ENCODE measurements at regions not wholly inside any gene's neighbourhood (a gene's known extent, or its start where the extent isn't known, plus 50 kb on each side); places are given as distances from the start of the nearest gene placed in this dataset.

DNA sequence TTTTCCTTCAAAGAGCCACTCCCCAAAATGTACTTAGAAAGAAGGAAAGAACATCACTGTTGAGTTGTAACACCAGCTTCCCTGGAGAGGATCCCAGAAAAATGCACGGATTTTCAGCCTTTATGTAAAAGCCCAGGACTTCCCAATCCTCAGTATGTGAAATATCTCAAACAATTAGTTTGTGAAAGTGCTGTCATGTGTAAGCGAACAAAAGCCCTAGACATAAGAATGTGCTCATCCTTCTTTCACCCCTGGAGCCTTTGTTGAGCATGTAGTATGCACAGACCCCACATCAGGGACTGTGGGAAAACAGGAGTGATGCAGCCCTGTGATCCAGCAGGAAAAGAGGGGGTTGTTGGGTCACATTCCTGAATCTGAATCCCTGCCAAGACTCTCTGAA is 441.4 kb upstream of the ZNF507 start:
- H3K9me2 ChIP-seq (ENCODE audit: insufficient read depth, low read length), result no peaks in the 10 kb centered on the region
- no peak overlapping the region for H3K4me3 ChIP-seq (ENCODE audit: low read depth, low read length, poor library complexity, severe bottlenecking)
- no peak overlapping the region for H3K4me2 ChIP-seq (ENCODE audit: low read length)
- intact Hi-C loops (cut with micrococcal nuclease; ENCODE audit: unreplicated experiment), result no loop called here
- POLR2A ChIA-PET, result no interaction called here
- H3K79me2 ChIP-seq (ENCODE audit: insufficient read depth, low read depth, low read length), result no peaks in the 10 kb centered on the region
- H4K20me1 ChIP-seq (ENCODE audit: insufficient read depth, low read length), result no peaks in the 10 kb centered on the region
- H3K36me3 ChIP-seq (ENCODE audit: insufficient read depth, low read length), result no peaks in the 10 kb centered on the region
- H3K4me1 ChIP-seq (ENCODE audit: insufficient read depth, low read length, poor library complexity, severe bottlenecking), result no peaks in the 10 kb centered on the region
- BruUV-seq (replicated peaks), result no TSS peak
- no peak for TF ChIP-seq EZH2phosphoT487 (IDR thresholded peaks at IDR 0.05; ENCODE audit: borderline replicate concordance, low read depth, low read length)
- TF ChIP-seq, protein P1, sequence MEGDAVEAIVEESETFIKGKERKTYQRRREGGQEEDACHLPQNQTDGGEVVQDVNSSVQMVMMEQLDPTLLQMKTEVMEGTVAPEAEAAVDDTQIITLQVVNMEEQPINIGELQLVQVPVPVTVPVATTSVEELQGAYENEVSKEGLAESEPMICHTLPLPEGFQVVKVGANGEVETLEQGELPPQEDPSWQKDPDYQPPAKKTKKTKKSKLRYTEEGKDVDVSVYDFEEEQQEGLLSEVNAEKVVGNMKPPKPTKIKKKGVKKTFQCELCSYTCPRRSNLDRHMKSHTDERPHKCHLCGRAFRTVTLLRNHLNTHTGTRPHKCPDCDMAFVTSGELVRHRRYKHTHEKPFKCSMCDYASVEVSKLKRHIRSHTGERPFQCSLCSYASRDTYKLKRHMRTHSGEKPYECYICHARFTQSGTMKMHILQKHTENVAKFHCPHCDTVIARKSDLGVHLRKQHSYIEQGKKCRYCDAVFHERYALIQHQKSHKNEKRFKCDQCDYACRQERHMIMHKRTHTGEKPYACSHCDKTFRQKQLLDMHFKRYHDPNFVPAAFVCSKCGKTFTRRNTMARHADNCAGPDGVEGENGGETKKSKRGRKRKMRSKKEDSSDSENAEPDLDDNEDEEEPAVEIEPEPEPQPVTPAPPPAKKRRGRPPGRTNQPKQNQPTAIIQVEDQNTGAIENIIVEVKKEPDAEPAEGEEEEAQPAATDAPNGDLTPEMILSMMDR (conservative IDR thresholded peaks at IDR 0.05; ENCODE audit: low read length), result no peak
- CTCF ChIA-PET (ENCODE audit: unreplicated experiment), result no interaction called here
- no peak for DNase-seq (ENCODE audit: low spot score)
- no peaks in the 10 kb centered on the region for H3K9me3 ChIP-seq (ENCODE audit: low read length)
- H3K27ac ChIP-seq (ENCODE audit: low read depth, low read length, poor library complexity, severe bottlenecking), result no peak overlapping the region
- H2AFZ ChIP-seq (ENCODE audit: low read length), result no peak overlapping the region

DNA sequence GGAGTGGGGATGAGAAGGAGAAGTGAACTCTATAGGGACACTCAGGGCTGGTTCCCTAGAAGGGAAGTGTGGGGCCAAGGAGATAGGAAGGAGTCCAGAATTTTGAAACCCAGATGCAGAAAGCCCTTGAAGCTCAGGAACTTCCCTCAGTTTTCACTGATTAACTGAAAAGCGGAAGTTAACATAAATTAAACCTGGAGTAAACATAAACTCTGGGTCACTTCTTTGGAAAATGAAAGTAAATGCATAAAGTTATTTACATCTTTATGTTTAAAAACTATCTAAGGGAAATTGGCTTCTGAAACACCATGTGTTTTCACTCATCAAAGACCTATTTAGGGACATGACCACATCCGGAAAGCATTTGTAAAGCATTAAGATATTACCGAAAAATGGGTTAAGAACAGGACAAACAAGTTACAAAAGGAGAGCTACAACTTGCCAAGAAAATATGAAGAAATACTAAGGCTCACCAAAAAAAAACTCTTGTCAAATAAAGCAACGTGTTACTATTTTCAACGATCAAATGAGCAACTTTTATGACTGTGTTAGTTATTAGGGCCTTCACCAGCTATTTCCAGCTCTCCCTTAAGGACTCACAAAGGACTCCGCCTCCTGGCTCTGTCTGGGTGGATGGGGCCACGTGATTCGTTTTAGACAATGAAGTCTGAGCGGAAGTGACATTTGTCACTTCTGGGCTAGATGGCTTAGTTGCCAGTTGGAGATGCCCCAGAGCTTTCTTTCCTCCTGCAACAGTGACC is 439.1 kb upstream of the ZNF507 start:
- no peaks in the 10 kb centered on the region for H3K4me1 ChIP-seq (ENCODE audit: insufficient read depth, low read length, poor library complexity, severe bottlenecking)
- POLR2A ChIA-PET, result no interaction called here
- intact Hi-C loops (cut with micrococcal nuclease; ENCODE audit: unreplicated experiment), result no loop called here
- no TSS peak for BruUV-seq (replicated peaks)
- CTCF ChIA-PET (ENCODE audit: unreplicated experiment), result no interaction called here
- no peaks in the 10 kb centered on the region for H3K79me2 ChIP-seq (ENCODE audit: insufficient read depth, low read depth, low read length)
- no peak for DNase-seq (ENCODE audit: low spot score)
- no peaks in the 10 kb centered on the region for H3K9me3 ChIP-seq (ENCODE audit: low read length)
- H3K4me3 ChIP-seq (ENCODE audit: low read depth, low read length, poor library complexity, severe bottlenecking), result no peak overlapping the region
- H3K9me2 ChIP-seq (ENCODE audit: insufficient read depth, low read length), result no peaks in the 10 kb centered on the region
- no peaks in the 10 kb centered on the region for H3K36me3 ChIP-seq (ENCODE audit: insufficient read depth, low read length)
- H4K20me1 ChIP-seq (ENCODE audit: insufficient read depth, low read length), result no peaks in the 10 kb centered on the region
- no peak overlapping the region for H3K4me2 ChIP-seq (ENCODE audit: low read length)
- no peak overlapping the region for H2AFZ ChIP-seq (ENCODE audit: low read length)
- no peak for TF ChIP-seq EZH2phosphoT487 (IDR thresholded peaks at IDR 0.05; ENCODE audit: borderline replicate concordance, low read depth, low read length)
- TF ChIP-seq, protein P1 (conservative IDR thresholded peaks at IDR 0.05; ENCODE audit: low read length), result no peak
- H3K27ac ChIP-seq (ENCODE audit: low read depth, low read length, poor library complexity, severe bottlenecking), result no peak overlapping the region

DNA sequence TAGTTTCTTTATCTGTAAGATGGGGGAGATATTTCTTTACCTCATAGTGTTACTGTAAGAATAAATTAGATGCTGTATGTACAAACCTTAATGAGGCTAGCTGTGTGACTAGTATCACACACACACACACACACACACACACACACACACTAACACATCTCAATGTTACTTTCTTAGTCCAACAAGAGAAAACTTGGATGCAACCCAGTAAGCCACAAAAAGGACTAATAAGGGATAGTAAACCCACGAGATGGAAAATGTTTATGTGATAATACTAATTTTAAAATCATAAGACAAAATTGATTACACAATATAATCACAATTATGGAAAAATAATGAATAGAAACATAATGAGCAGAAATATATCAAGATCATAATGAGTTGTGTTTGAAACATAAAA is 437.7 kb upstream of the ZNF507 start:
- Histone ChIP-seq H3K9me2 (ENCODE audit: insufficient read depth, low read length) (no peaks in the 10 kb centered on the region), H3K27ac (ENCODE audit: low read depth, low read length, poor library complexity, severe bottlenecking) (no peak overlapping the region), H3K36me3 (ENCODE audit: insufficient read depth, low read length) (no peaks in the 10 kb centered on the region), H2AFZ (ENCODE audit: low read length) (no peak overlapping the region), H3K79me2 (ENCODE audit: insufficient read depth, low read depth, low read length) (no peaks in the 10 kb centered on the region), H3K4me1 (ENCODE audit: insufficient read depth, low read length, poor library complexity, severe bottlenecking) (no peaks in the 10 kb centered on the region), H3K4me3 (ENCODE audit: low read depth, low read length, poor library complexity, severe bottlenecking) (no peak overlapping the region), H3K4me2 (ENCODE audit: low read length) (no peak overlapping the region), H3K9me3 (ENCODE audit: low read length) (no peaks in the 10 kb centered on the region), H4K20me1 (ENCODE audit: insufficient read depth, low read length) (no peaks in the 10 kb centered on the region)
- DNase-seq (ENCODE audit: low spot score), result no peak
- BruUV-seq (replicated peaks), result no TSS peak
- intact Hi-C loops (cut with micrococcal nuclease; ENCODE audit: unreplicated experiment), result no loop called here
- POLR2A ChIA-PET, result no interaction called here
- CTCF ChIA-PET (ENCODE audit: unreplicated experiment), result no interaction called here
- TF ChIP-seq, protein P1 (conservative IDR thresholded peaks at IDR 0.05; ENCODE audit: low read length), result no peak
- no peak for TF ChIP-seq EZH2phosphoT487 (IDR thresholded peaks at IDR 0.05; ENCODE audit: borderline replicate concordance, low read depth, low read length)
